ENCODE measurements at regions not wholly inside any gene's neighbourhood (a gene's known extent, or its start where the extent isn't known, plus 50 kb on each side); places are given as distances from the start of the nearest gene placed in this dataset.
"Not testable (repeated sequence)": the region's sequence is repeated elsewhere in the genome, so short reads cannot be mapped to it uniquely, and the experiment has no call there.

DNA sequence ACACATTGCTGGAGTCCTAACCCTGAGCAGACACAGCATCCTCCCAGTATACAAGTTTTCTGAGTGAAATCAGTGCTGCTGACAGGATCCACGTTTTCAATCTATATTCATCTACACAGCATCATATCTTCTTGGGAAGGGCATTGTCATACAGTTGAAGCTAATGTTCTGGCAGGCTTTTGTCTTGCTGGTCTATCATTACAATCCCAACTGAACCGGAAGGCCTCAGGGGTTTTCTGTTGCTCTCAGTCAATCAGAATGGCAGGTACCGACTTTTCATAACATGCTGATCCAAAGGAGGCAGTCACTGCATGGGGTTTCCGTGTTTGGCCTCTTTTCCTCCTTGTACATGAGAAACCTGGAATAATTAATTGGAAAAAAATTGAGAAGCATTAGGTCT is 2118.8 kb upstream of the WWC1 start:
- no peak for DNase-seq

DNA sequence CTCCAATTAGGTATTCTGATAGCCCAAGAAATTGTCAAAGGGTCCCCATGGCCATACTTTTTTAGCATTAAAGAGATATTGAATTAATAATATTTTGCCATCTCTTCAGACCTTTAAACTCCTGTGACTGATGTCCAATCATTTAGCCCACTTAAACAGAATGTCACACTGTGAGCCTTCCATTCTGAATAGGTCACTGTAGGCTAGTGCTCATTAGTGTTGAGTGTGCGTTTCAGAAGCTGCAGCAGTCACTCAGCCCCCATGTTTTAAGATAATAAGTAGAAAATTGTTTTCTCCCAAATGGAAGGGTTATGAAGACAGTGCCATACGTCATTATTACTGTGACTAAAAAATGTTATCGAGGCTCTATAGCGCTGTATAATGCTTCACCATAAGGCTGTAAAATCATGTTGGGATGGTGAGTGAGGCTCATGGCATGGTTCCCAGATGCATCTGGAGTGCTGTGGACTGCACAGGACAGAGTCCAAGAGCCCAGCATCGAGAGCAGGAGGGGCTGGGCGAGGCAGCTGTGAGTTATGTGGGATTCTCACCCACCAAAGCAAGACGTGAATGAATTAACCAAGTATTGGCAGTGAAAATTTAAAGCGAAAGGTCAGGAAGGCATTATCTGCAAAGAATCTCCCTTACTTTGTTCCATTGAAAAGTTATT is 2112.9 kb upstream of the WWC1 start:
- DNase-seq, result no peak

DNA sequence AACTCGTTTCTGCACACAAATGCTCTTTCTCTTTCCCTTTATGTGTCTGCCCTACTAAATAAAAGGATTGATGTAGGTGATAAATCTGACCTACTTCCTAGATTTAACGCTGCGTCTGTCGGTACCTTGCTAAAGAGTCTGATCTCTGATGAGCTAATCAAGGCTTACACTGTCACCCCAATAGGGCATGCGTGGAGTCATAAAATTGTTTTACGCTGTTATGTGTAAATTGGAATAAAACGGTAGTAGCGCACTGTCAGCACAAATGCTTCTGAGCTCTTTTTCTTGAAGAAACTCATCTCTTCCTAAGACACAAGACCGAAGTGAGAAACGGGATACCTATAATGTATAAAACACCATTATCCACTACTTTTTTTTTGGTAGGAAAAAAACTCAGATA is 2106.3 kb upstream of the WWC1 start:
- DNase-seq, result no peak

DNA sequence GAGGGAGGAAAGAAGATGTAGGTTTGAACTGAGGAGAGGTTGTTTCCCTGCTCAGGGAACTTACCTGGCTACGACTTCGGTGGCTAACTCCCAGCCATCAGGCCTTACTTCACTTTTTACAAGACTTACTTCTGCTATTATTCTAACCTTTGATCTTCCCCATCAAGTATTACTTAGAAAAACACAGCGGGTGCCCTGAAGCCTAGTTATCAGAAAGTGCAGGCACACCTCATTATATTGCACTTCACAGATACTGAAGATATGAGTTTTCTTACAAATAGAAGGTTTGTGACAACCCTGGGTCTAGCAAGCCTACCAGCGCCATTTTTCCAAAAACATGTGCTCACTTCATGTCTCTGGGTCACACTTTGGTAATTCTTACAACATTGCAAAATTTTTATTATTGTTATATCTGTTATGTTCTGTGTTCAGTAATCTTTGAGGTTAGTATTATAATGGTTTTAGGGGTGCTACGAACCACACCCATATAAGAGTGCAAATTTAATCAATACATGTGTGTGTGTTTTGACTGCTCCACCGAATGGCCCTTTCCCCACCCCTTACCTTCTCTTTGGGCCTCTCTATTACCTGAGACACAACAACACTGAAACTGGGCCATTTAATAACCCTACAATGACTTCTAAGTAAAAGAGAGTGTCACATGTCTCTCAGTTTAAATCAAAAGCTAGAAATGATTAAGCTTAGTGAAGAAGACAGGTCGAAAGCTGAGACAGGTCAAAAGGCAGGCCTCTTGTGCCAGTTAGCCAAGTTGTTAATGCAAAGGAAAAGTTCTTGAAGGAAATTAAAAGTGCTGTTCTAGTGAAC is 2102.7 kb upstream of the WWC1 start:
- DNase-seq, result no peak

GRCh38 chr5:166192696-166193095 is 2098.7 kb upstream of the WWC1 start:
- no peak for DNase-seq

- no peak for DNase-seq
These were observed 2095.5 kb upstream of the WWC1 start for GRCh38 chr5:166195981-166196380.

DNA sequence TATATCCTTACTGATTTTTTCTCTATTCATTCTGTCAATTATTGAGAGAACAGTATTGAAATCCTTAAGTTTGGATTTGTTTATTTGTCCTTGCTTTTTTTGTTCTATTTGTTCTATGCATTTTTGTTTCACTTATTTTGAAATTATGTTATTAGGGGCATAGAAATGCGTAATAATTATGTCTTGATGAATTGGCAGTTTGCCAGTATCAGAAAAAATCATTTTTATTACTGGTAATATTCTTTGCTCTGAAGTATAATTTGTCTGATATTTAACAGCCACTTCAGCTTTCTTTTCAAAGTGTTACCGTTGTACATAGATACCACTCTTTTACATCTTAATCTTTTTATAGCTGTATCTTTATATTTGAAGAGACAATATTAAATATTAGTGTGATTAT is 2090.9 kb upstream of the WWC1 start:
- no peak for DNase-seq

- DNase-seq, result no peak
These were observed 2079.8 kb upstream of the WWC1 start for GRCh38 chr5:166211640-166212039.

DNA sequence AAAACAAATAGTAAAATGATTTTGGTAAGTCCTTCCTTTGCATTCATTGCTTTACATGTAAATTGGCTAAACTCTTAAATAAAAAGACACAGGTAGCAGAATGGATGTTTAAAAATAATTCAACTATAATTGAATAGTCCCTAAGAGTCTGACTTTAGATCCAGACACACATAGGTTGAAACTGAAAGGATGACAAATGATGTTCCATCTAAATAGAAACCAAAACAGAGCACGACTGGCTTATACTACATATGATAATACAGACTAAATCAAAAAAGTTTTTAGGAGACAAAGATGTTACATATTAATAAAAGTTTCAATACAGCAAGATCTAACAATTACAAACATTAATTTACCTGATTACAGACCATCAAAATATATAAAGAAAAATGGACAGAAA is 2055.1 kb upstream of the WWC1 start:
- no peak for DNase-seq

DNA sequence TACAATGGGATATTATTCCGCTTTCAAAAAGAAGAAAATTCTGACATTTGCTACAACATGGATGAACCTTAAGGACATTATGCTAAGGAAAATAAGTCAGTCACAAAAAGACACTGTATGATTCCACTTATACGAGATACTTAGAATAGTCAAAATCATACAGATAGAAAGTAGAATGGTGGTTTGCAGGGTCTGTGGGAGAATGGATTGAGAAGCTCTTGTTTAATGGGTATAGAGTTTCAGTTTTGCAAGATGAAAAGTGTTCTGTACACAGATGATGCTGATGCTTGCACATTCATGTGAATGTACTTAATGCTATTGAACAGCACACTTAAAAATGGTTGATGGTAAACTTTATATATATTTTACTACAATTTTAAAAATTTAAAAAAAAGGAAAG is 2050.7 kb upstream of the WWC1 start:
- DNase-seq, result no peak

DNA sequence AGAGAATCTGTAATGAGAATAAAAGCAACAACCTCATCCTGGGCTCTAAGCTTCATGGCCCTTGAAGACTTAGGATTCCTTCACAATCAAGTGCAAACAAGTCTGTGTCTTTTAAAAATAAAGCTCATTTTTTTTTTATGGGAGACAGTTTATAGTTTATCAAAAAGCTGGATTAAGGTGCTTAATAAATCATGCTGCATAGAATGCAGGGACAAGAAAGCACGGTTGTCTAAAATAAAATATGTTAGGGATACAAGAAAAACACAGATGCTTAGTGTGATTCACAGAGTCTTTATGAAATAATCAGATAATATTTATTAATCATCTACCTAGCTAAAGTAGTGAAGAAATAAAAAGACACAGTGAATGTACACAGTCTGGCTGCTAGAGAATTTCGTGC is 2045.9 kb upstream of the WWC1 start:
- DNase-seq, result no peak

DNA sequence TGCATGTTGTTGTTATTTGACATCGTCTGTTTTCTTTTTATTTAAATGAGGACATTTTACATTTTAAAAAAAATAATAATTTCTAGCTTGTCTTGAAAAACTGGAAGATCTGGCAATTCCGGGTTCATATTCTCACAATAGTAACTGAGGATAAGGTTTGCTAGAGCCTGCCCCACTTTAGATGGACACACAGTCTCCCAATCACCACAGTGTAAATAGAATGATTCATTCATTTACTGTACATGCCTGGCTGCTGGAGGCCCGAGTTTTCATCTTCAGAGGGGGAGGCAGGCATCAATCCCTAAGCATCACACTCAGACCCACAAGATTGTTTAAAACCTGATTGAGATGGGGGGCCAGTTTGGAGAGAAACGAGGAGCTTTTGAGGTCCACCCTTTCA is 2039.7 kb upstream of the WWC1 start:
- DNase-seq, result no peak

DNA sequence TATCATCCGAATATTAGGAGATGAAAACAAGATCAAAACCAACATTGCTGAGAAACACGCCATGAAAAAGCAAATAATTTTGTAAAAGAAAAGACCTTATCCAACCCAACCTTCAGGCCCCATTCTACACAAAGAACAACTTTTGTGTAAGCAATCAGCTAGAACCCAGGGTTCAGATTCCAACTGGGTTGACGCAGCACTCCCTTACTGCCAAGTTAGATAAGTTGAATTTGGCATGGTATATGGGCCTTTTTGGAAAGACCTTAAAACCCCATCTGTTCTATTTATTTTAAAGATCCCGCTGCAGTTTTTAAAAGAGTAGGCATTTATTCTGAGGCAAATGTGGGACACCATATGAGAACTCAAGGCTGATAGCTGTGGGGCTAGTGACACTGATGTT is 2033.8 kb upstream of the WWC1 start:
- DNase-seq, result no peak

DNA sequence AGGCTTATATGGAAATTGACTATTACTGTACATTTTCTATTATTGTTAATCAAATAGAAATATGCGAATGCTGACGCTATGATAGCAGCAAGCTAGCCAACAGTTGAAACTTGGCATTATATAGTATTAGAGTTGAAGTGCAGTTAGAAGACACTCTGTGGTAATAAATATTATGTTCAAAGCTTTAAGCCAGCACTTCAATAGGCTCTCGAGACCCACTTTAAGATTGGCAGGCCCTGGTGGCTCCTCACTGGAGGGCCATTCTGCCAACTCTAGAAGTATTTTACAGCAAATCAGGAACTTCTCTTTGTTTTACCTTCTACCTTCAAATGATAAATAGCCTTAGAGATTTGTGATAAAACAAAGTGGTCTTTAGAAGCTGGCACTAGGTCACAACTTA is 2029.0 kb upstream of the WWC1 start:
- no peak for DNase-seq

GRCh38 chr5:166267907-166268306 is 2023.5 kb upstream of the WWC1 start:
- no peak for DNase-seq

DNA sequence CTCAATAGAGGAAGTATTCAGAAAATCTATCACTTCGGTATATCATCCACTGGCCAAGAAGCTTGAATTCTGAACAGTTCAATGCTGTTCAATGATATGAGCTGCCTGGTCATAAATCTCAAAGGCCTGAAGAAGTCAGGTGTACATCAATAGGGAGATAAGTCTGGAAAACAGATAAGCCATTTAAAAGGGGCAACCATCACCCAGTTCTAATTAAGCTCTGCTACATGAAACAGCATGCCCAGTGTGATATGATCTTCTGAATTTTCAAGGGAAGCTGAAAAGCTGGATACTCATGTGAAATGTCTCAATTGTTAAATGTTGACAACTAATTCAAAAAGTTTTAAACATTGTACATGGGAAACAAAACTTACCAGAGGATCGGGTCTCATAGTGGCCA is 2020.7 kb upstream of the WWC1 start:
- DNase-seq, result no peak

GRCh38 chr5:166276006-166276405 is 2015.4 kb upstream of the WWC1 start:
- DNase-seq, result no peak

DNA sequence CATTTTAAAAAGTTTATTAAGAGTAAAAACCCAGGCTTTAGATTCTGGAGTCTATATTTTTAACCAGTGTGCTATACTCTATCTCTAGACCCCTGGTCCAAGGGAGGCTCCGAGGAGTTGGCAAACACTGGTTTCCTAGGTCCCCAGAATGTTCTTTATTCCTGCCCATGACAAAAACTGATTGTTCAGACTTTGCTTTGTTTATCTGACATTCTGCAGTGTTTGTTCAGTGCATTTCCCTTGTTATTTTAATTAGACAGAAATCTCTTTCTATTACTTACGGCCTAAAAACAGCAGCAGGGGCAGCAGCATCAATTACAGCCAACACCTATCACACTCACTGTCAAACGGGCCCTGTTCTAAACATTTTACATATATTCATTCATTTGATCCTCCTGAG is 2011.6 kb upstream of the WWC1 start:
- no peak for DNase-seq

GRCh38 chr5:166281433-166281832 is 2010.0 kb upstream of the WWC1 start:
- no peak for DNase-seq

DNA sequence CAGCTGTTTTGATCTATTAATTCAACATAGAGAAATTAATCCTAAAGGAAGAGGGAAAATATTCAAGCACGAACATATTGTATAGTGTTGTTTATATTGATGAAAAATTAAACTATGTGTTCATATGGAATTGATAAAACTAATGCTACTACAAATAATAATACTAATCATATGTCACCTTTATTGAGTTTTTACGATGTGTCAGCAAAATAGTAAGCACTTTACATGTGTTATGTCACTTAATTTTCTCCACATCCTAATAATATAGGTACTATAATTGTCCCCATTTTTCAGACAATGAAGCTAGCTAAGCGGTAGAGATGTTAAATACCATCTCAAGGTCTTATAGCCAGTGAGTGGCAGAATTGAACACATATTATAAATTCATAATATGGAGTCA is 2008.5 kb upstream of the WWC1 start:
- DNase-seq, result no peak

DNA sequence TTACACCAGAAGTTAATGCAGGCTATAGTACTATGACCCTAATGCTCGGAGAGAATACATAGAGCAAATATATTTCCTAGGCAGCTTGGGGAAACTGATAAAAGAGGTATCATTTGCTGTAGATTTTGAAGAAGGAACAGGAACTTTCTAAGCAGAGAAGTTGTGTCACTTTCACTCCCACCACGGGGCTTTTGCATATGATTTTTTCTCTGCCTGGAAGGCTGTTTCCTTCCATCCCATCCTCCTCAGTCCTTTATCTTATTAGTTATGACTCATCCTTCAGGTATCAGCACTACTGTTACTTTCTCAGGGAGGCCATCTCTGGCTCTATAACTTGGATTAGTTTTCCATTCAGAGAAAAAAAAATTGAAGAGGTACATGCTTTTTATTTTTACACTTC is 2006.1 kb upstream of the WWC1 start:
- no peak for DNase-seq

GRCh38 chr5:166286832-166287231 is 2004.6 kb upstream of the WWC1 start:
- no peak for DNase-seq

DNA sequence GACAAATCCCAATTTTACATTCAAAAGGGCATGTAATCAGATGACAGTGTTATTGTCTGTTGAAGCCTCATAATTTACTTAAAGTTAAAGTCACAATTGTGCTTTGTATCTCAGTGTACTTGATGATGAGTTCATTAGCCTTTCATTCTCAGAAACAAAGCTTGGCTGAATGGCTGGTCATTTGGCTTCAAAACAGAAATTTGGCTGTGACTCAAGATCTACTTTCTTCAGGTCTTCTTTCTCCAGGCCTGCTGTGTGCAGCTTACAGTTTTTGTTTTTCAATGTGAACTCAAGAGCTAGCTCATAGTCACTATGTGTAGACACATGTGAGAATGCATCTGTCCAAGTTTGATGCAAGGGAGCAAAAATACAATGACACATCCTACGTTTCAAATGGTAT is 2003.6 kb upstream of the WWC1 start:
- DNase-seq, result no peak

DNA sequence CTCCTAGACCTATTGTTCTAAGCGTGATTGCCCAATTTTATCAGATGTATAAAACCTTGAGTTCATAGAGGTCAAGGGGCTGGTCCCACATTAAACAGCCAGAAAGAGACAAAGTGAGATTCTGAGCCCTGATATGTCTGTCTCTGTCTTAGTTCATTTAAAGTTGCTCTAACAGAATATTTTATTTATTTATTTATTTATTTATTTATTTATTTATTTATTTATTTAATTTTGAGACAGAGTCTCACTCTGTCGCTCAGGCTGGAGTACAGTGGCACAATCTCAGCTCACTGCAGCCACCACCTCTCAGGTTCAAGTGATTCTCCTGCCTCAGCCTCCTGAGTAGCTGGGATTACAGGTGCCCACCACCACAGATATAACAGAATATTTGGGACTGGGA is 1999.6 kb upstream of the WWC1 start:
- DNase-seq, result not testable (repeated sequence)

- no peak for DNase-seq
These were observed 1997.6 kb upstream of the WWC1 start for GRCh38 chr5:166293892-166294291.
